IMR-90 (cell line): ENCODE measurements at regions not wholly inside any gene's neighbourhood (a gene's known extent, or its start where the extent isn't known, plus 50 kb on each side); places are given as distances from the start of the nearest gene placed in this dataset.

ENCODE experiments used
- ATAC-seq: fragments of 200-7000 bp; cut with Tn5 transposase; 2 replicates; pipeline ENCODE4 v1.9.1; 2020; ENCODE audit warnings: low read depth, mild to moderate bottlenecking, moderate library complexity
- BruUV-seq: library from RNA; stranded (reverse); fragments of 400-500 nt; replicated peaks from 2 replicates; lab custom pipeline; 2021; lab: Mats Ljungman, UMichigan
- CTCF ChIA-PET: fragments of 300-600 bp; formaldehyde crosslinking; extraction: SDS; loops from one replicate; lab custom pipeline; 2021; ENCODE audit warnings: antibody characterized with exemption; lab: Yijun Ruan, JAX
- POLR2A ChIA-PET: fragments of 300-600 bp; sonication (Branson Sonifier 250); formaldehyde crosslinking; loops from one replicate; lab custom pipeline; 2022; ENCODE audit warnings: antibody characterized with exemption; ENCODE audit not compliant: unreplicated experiment; lab: Charles Lee
- DNase-seq: peaks from one replicate; pipeline ENCODE4 v3.0.0; 2013
- H2AFZ ChIP-seq: replicated peaks from 2 replicates; pipeline ENCODE3; 2013; ENCODE audit warnings: low read length, mild to moderate bottlenecking; ENCODE audit not compliant: poor library complexity
- H2AK5ac ChIP-seq: 2 replicates; pipeline ENCODE4 v1.6.1; 2013; ENCODE audit warnings: low read depth, low read length, inconsistent platforms
- H2AK9ac ChIP-seq: replicated peaks from 2 replicates; pipeline ENCODE3; 2013; ENCODE audit warnings: mild to moderate bottlenecking, low read depth, low read length, moderate library complexity; ENCODE audit not compliant: poor library complexity
- H2BK120ac ChIP-seq: 2 replicates; pipeline ENCODE4 v1.6.1; 2013; ENCODE audit warnings: low read depth, low read length, inconsistent platforms
- H2BK15ac ChIP-seq: 3 replicates; pipeline ENCODE4 v1.6.1; 2013; ENCODE audit warnings: low read depth, low read length, inconsistent platforms
- H2BK20ac ChIP-seq: 2 replicates; pipeline ENCODE4 v1.6.1; 2013; ENCODE audit warnings: low read depth, mild to moderate bottlenecking, inconsistent platforms, low read length, moderate library complexity
- H2BK5ac ChIP-seq: 2 replicates; pipeline ENCODE4 v1.6.1; 2013; ENCODE audit warnings: mild to moderate bottlenecking, low read depth, low read length, inconsistent platforms; ENCODE audit not compliant: poor library complexity, severe bottlenecking
- H3K14ac ChIP-seq: replicated peaks from 2 replicates; pipeline ENCODE4 v1.6.1; 2013; ENCODE audit warnings: low read depth, low read length, inconsistent platforms
- H3K18ac ChIP-seq: 2 replicates; pipeline ENCODE4 v1.6.1; 2013; ENCODE audit warnings: low read depth, low read length, control low read depth
- H3K23ac ChIP-seq: 2 replicates; pipeline ENCODE4 v1.6.1; 2013; ENCODE audit warnings: low read depth, low read length, inconsistent platforms
- H3K27ac ChIP-seq: 2 replicates; pipeline ENCODE4 v1.5.1; 2013; ENCODE audit warnings: mild to moderate bottlenecking, control low read depth, low read length; ENCODE audit not compliant: insufficient read depth
- H3K27me3 ChIP-seq: 2 replicates; pipeline ENCODE4 v1.6.1; 2013; ENCODE audit warnings: low read length; ENCODE audit not compliant: control insufficient read depth, insufficient read depth
- H3K36me3 ChIP-seq: 2 replicates; pipeline ENCODE4 v1.6.1; 2013; ENCODE audit warnings: low read length, mixed read lengths; ENCODE audit not compliant: control insufficient read depth, insufficient read depth
- H3K4ac ChIP-seq: 2 replicates; pipeline ENCODE4 v1.6.1; 2013; ENCODE audit warnings: low read depth, low read length, inconsistent platforms
- H3K4me1 ChIP-seq: 2 replicates; pipeline ENCODE4 v1.6.1; 2013; ENCODE audit warnings: low read length, mixed read lengths; ENCODE audit not compliant: control insufficient read depth, insufficient read depth
- H3K4me2 ChIP-seq: 2 replicates; pipeline ENCODE4 v1.6.1; 2013; ENCODE audit warnings: low read depth, mild to moderate bottlenecking, control low read depth, low read length, moderate library complexity
- H3K4me3 ChIP-seq: 2 replicates; pipeline ENCODE4 v1.5.1; 2013; ENCODE audit warnings: low read depth, mild to moderate bottlenecking, control low read depth, low read length, moderate library complexity; ENCODE audit not compliant: insufficient read depth
- H3K56ac ChIP-seq: 2 replicates; pipeline ENCODE4 v1.6.1; 2013; ENCODE audit warnings: low read length, inconsistent platforms; ENCODE audit not compliant: insufficient read depth; ENCODE audit errors: extremely low read depth
- H3K79me1 ChIP-seq, 2 experiments: 2 replicates each; pipeline ENCODE4 v1.6.1; 2013; ENCODE audit warnings: low read length in 2 of 2, inconsistent platforms in 1 of 2, low read depth in 1 of 2
- H3K9ac ChIP-seq: 2 replicates; pipeline ENCODE4 v1.6.1; 2013; ENCODE audit warnings: low read depth, low read length, control low read depth
- H3K9me1 ChIP-seq: 2 replicates; pipeline ENCODE4 v1.6.1; 2013; ENCODE audit warnings: low read length, inconsistent platforms; ENCODE audit not compliant: insufficient read depth
- H3K9me3 ChIP-seq: 2 replicates; pipeline ENCODE4 v1.6.1; 2013; ENCODE audit warnings: low read length; ENCODE audit not compliant: control insufficient read depth, insufficient read depth
- H4K20me1 ChIP-seq: 2 replicates; pipeline ENCODE4 v1.6.1; 2013; ENCODE audit warnings: low read length, inconsistent platforms; ENCODE audit not compliant: insufficient read depth
- H4K5ac ChIP-seq: 2 replicates; pipeline ENCODE4 v1.6.1; 2013; ENCODE audit warnings: mild to moderate bottlenecking, low read depth, low read length, control low read depth
- H4K8ac ChIP-seq, 2 experiments: 2 replicates each; pipeline ENCODE4 v1.6.1; 2013; ENCODE audit warnings: low read depth in 2 of 2, low read length in 2 of 2, control low read depth in 1 of 2, inconsistent platforms in 1 of 2
- H4K91ac ChIP-seq: 2 replicates; pipeline ENCODE4 v1.6.1; 2013; ENCODE audit warnings: low read depth, low read length, inconsistent platforms; ENCODE audit not compliant: insufficient read depth
- BHLHE40 ChIP-seq: fragments of 150-350 bp; IDR thresholded peaks from 2 replicates; pipeline ENCODE4 v1.6.1; 2016; ENCODE audit warnings: mild to moderate bottlenecking, low read depth, low read length
- CEBPB ChIP-seq: IDR thresholded peaks from 2 replicates; pipeline ENCODE4 v1.6.1; 2012; ENCODE audit warnings: low read depth, low read length, improper control_type of control experiment
- MAFK ChIP-seq: IDR thresholded peaks from 2 replicates; pipeline ENCODE4 v1.6.1; 2012; ENCODE audit warnings: low read depth, low read length, improper control_type of control experiment
- MAZ ChIP-seq: IDR thresholded peaks from 2 replicates; pipeline ENCODE4 v1.6.1; 2012; ENCODE audit warnings: low read depth, mild to moderate bottlenecking, low read length, improper control_type of control experiment, moderate library complexity, borderline replicate concordance
- NFE2L2 ChIP-seq: fragments of 150-350 bp; IDR thresholded peaks from 2 replicates; pipeline ENCODE4 v1.6.1; 2016; ENCODE audit warnings: low read depth, mild to moderate bottlenecking, low read length
- POLR2A ChIP-seq: IDR thresholded peaks from 2 replicates; pipeline ENCODE4 v1.6.1; 2012; ENCODE audit warnings: mild to moderate bottlenecking, low read depth, low read length
- RAD21 ChIP-seq: IDR thresholded peaks from 2 replicates; pipeline ENCODE4 v1.6.1; 2012; ENCODE audit warnings: low read length, improper control_type of control experiment
- RFX5 ChIP-seq: IDR thresholded peaks from 2 replicates; pipeline ENCODE4 v1.8.0; 2012; ENCODE audit warnings: low read depth, mild to moderate bottlenecking, low read length, moderate library complexity
- SMC3 ChIP-seq: fragments of 150-350 bp; IDR thresholded peaks from 2 replicates; pipeline ENCODE4 v1.6.1; 2016; ENCODE audit warnings: low read depth, mild to moderate bottlenecking, antibody characterized with exemption, low read length, moderate library complexity
- WGBS, 2 experiments: methylation state at CpG; one replicate each; pipeline versions ENCODE4 v1.1.5 to v1.1.7; 2013; ENCODE audit warnings: missing lambda C conversion rate in 2 of 2; ENCODE audit not compliant: insufficient read length in 1 of 2; ENCODE audit errors: extremely low coverage in 2 of 2; 5-methylcytosine and 5-hydroxymethylcytosine counted together
- dilution Hi-C: fragments of 300-500 bp; cut with HindIII; formaldehyde crosslinking; loops from one replicate; pipeline ENCODE4 v1.14.3; 2018; ENCODE audit warnings: low sequenced_read_pairs; ENCODE audit not compliant: unreplicated experiment
- in situ Hi-C: fragments of 300-500 bp; cut with MboI; formaldehyde crosslinking; loops from 3 replicates; pipeline ENCODE4 v1.14.3; 2019; ENCODE audit warnings: low sequenced_read_pairs, inconsistent platforms, mixed read lengths
- intact Hi-C: fragments of 100-400 bp; cut with micrococcal nuclease; formaldehyde crosslinking; loops from 2 replicates; pipeline ENCODE4 v1.10.0; 2022
- TF ChIP-seq, protein P1 (sequence below): fragments of 150-350 bp; IDR thresholded peaks from 2 replicates; pipeline ENCODE4 v1.6.1; 2017; ENCODE audit warnings: mild to moderate bottlenecking, antibody characterized with exemption, low read length, low read depth
- TF ChIP-seq, protein P2 (sequence below): fragments of 150-350 bp; IDR thresholded peaks from 2 replicates; pipeline ENCODE4 v1.6.1; 2016; ENCODE audit warnings: low read depth, mild to moderate bottlenecking, low read length, moderate library complexity, borderline replicate concordance
- TF ChIP-seq, protein P3 (sequence below): conservative IDR thresholded peaks from 2 replicates; pipeline ENCODE4 v1.5.1; 2012; ENCODE audit warnings: mild to moderate bottlenecking, low read depth, low read length, improper control_type of control experiment

GRCh38 chr16:9197957-9198661 is 106.7 kb downstream of the HAPSTR1 start:
- Histone ChIP-seq H3K9me3 (no peaks in the 10 kb centered on the region), H3K9ac (no peak overlapping the region), H2BK20ac (no peak overlapping the region), H2BK5ac (no peak overlapping the region), H3K23ac (no peak overlapping the region), H2AFZ (no peak overlapping the region), H3K4ac (no peak overlapping the region), H4K8ac (no peak overlapping the region), H3K56ac (no peak overlapping the region), H4K5ac (no peak overlapping the region), H3K18ac (no peak overlapping the region), H2AK9ac (no peak overlapping the region), H3K27ac (no peak overlapping the region), H4K20me1 (no peaks in the 10 kb centered on the region), H3K9me1 (no peaks in the 10 kb centered on the region), H2BK15ac (no peak overlapping the region), H3K4me1 (no peaks in the 10 kb centered on the region), H3K79me1 (no peaks in the 10 kb centered on the region), H3K14ac (no peak overlapping the region), H4K91ac (no peak overlapping the region), H2BK120ac (no peak overlapping the region), H2AK5ac (no peak overlapping the region), H3K4me2 (no peak overlapping the region), H3K4me3 (no peak overlapping the region), H3K36me3 (no peaks in the 10 kb centered on the region), H3K27me3 (no peaks in the 10 kb centered on the region)
- ChIA-PET CTCF (no interaction called here), POLR2A (no interaction called here)
- in situ Hi-C loops: no loop called here
- intact Hi-C loops: no loop called here
- dilution Hi-C loops: no loop called here
- DNase-seq: no peak
- no TSS peak for BruUV-seq
- no peak for ATAC-seq
- WGBS, 2 experiments: no CpG with 5 or more reads among the region's 8 CpGs
- TF ChIP-seq, protein P1, sequence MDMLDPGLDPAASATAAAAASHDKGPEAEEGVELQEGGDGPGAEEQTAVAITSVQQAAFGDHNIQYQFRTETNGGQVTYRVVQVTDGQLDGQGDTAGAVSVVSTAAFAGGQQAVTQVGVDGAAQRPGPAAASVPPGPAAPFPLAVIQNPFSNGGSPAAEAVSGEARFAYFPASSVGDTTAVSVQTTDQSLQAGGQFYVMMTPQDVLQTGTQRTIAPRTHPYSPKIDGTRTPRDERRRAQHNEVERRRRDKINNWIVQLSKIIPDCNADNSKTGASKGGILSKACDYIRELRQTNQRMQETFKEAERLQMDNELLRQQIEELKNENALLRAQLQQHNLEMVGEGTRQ: no peak
- TF ChIP-seq NFE2L2: no peak
- TF ChIP-seq RFX5: no peak
- TF ChIP-seq, protein P2, sequence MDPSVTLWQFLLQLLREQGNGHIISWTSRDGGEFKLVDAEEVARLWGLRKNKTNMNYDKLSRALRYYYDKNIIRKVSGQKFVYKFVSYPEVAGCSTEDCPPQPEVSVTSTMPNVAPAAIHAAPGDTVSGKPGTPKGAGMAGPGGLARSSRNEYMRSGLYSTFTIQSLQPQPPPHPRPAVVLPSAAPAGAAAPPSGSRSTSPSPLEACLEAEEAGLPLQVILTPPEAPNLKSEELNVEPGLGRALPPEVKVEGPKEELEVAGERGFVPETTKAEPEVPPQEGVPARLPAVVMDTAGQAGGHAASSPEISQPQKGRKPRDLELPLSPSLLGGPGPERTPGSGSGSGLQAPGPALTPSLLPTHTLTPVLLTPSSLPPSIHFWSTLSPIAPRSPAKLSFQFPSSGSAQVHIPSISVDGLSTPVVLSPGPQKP: no peak
- TF ChIP-seq CEBPB: no peak
- no peak for TF ChIP-seq MAZ
- TF ChIP-seq BHLHE40: no peak
- TF ChIP-seq SMC3: no peak
- no peak for TF ChIP-seq RAD21
- TF ChIP-seq, protein P3, sequence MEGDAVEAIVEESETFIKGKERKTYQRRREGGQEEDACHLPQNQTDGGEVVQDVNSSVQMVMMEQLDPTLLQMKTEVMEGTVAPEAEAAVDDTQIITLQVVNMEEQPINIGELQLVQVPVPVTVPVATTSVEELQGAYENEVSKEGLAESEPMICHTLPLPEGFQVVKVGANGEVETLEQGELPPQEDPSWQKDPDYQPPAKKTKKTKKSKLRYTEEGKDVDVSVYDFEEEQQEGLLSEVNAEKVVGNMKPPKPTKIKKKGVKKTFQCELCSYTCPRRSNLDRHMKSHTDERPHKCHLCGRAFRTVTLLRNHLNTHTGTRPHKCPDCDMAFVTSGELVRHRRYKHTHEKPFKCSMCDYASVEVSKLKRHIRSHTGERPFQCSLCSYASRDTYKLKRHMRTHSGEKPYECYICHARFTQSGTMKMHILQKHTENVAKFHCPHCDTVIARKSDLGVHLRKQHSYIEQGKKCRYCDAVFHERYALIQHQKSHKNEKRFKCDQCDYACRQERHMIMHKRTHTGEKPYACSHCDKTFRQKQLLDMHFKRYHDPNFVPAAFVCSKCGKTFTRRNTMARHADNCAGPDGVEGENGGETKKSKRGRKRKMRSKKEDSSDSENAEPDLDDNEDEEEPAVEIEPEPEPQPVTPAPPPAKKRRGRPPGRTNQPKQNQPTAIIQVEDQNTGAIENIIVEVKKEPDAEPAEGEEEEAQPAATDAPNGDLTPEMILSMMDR: no peak
- TF ChIP-seq POLR2A: no peak
- TF ChIP-seq MAFK: no peak
